GM19043 (cell line): ENCODE measurements at regions not wholly inside any gene's neighbourhood (a gene's known extent, or its start where the extent isn't known, plus 50 kb on each side); places are given as distances from the start of the nearest gene placed in this dataset.

Experiments used
- ATAC-seq: cut with Tn5 transposase; IDR thresholded peaks from one replicate; pipeline ENCODE4 v1.9.1; 2021; ENCODE audit warnings: low read depth; ENCODE audit not compliant: unreplicated experiment

GRCh38 chr13:31895691-31896090 is 135.9 kb upstream of the FRY start:
- ATAC-seq = no peak

GRCh38 chr13:31896427-31896826 is 135.1 kb upstream of the FRY start:
- peak; percentile 50 for ATAC-seq

- no peak for ATAC-seq
Measured at GRCh38 chr13:31898378-31899071, 133.0 kb upstream of the FRY start.

GRCh38 chr13:31901985-31902384 is 129.6 kb upstream of the FRY start:
- no peak for ATAC-seq

- ATAC-seq = no peak
Measured at GRCh38 chr13:31903111-31903815, 128.3 kb upstream of the FRY start.

- ATAC-seq = no peak
Measured at GRCh38 chr13:31904941-31905824, 126.4 kb upstream of the FRY start.

- ATAC-seq = no peak
Measured at GRCh38 chr13:31905961-31906360, 125.6 kb upstream of the FRY start.

GRCh38 chr13:31908696-31909411 is 122.7 kb upstream of the FRY start:
- no peak for ATAC-seq

GRCh38 chr13:31909864-31910551 is 121.6 kb upstream of the FRY start:
- ATAC-seq = no peak

- no peak for ATAC-seq
Measured at GRCh38 chr13:31910633-31911032, 120.9 kb upstream of the FRY start.

- ATAC-seq = no peak
Measured at GRCh38 chr13:31912647-31913401, 118.8 kb upstream of the FRY start.

- ATAC-seq = no peak
Measured at GRCh38 chr13:31913459-31913858, 118.1 kb upstream of the FRY start.

GRCh38 chr13:31914843-31915242 is 116.7 kb upstream of the FRY start:
- ATAC-seq = no peak

- no peak for ATAC-seq
Measured at GRCh38 chr13:31918707-31919106, 112.9 kb upstream of the FRY start.

GRCh38 chr13:31919241-31919640 is 112.3 kb upstream of the FRY start:
- no peak for ATAC-seq

GRCh38 chr13:31919971-31920726 is 111.4 kb upstream of the FRY start:
- ATAC-seq = no peak

GRCh38 chr13:31920727-31921100 is 110.9 kb upstream of the FRY start:
- no peak for ATAC-seq

- no peak for ATAC-seq
Measured at GRCh38 chr13:31922724-31923123, 108.8 kb upstream of the FRY start.
